HEK293T (cell line): ENCODE measurements at regions not wholly inside any gene's neighbourhood (a gene's known extent, or its start where the extent isn't known, plus 50 kb on each side); places are given as distances from the start of the nearest gene placed in this dataset.
"Not testable (repeated sequence)": the region's sequence is repeated elsewhere in the genome, so short reads cannot be mapped to it uniquely, and the experiment has no call there.

Experiments
- BHLHE40 ChIP-seq: fragments of 450-650 bp; IDR thresholded peaks from 2 replicates; pipeline ENCODE4 v1.6.1; 2016; ENCODE audit warnings: mild to moderate bottlenecking, moderate library complexity, borderline replicate concordance
- FOXA1 ChIP-seq: fragments of 450-650 bp; IDR thresholded peaks from 2 replicates; pipeline ENCODE4 v1.6.1; 2016; ENCODE audit warnings: mild to moderate bottlenecking
- SP1 ChIP-seq: fragments of 450-650 bp; IDR thresholded peaks from 2 replicates; pipeline ENCODE4 v1.6.1; 2017
- TARDBP ChIP-seq: fragments of 450-650 bp; IDR thresholded peaks from 2 replicates; pipeline ENCODE4 v1.6.1; 2016

GRCh38 chr7:150063195-150063594, 189.4 kb downstream of the ATP6V0E2 start:
- TF ChIP-seq BHLHE40, TARDBP, SP1, FOXA1: not testable (repeated sequence)
